ENCODE measurements at regions not wholly inside any gene's neighbourhood (a gene's known extent, or its start where the extent isn't known, plus 50 kb on each side); places are given as distances from the start of the nearest gene placed in this dataset.
"Not testable (repeated sequence)": the region's sequence is repeated elsewhere in the genome, so short reads cannot be mapped to it uniquely, and the experiment has no call there.

DNA sequence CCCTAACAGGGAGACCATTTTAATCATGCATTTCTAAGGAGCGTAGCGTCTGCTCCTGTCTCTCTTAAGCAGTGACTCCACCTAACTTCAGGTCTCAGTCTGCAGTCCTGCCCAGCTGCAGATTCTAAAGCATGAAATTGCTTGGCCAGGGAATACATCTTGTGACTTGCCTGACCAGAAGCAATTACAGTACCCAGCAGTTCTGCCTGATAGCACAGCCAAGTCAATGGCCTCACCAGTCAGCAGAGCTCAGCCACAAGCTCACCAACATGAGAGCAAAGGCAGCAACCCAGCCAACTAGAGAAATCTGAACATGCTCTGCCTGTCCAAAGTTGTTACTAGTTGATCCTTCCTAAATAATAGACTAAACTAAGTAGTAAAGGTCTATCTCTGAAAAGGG lies 2011.9 kb upstream of the PCDH10 start:
- DNase-seq: no peak

DNA sequence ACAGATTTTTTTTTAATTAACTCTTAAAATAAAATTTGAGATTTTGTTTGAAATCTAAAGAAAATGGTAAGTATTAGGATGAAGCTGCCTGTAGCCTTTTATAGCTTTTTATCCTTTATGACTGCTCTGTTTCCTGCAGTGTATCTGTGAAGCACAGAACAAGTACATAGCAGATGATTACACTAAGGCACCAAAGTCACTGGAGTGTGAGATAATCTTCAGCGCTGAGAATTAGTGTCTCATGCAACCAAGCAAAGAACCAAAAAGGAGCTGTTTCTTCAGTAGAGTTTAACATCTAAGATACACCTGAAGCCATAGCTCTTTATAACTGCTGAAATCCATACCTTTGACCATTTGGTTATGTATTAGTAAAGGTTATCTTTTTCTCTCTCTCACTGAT lies 1989.8 kb upstream of the PCDH10 start:
- no peak for DNase-seq

DNA sequence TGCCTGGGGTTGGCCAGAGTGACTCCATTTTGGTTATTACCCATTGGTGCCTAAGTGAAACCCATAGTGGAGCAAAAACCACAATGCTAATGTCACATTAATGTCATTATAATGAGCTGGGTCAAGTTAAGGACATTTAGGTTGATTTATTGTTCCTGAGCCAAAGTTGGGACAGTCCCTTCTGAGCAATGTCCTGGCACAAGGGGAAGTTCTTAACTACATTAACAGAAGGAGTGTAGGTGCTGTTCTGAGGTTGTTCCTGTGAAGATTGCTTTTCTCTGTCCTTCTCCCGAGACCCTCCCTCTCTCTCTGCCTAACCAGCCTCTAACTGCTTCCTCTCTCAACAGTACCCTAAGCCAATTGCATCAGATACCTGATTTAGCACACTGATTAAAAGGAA lies 1956.8 kb upstream of the PCDH10 start:
- DNase-seq: no peak

DNA sequence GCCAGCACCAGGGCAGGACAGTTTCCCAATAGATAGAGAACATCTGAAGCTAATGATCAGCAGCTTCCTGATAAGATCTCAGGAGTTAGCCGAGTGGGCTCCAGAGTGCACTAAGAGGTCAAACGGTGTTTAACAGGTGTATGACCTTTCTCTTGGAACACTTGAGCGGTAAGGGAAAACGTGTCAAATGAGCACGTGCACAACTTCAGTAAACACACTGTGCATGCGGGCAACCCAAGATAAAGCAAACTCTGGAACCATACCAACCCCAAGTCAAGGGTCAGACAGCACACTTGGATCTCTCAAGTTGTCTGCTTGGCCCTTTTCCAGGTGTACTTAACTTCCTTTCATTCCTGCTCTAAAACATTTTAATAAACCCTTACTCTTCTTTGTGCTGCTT lies 1941.5 kb upstream of the PCDH10 start:
- DNase-seq: no peak

DNA sequence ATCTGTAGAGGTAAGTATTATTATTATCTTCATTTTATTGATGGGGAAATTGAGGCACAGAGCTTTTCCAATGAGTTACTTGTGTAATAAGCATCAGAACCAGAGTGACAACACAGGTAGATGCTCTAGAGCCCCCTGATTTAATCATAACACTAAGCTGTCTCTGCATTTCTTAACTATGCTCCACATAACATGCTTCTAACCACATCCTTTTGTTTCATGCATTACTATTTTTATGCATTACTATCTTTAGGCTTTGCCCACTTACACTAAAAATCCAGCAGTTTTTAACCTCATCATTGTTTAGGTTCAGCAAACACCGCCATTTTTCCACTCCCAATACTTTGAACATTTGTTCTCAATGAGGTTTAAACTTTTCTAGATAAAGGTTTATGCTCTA lies 1900.8 kb upstream of the PCDH10 start:
- DNase-seq: no peak

DNA sequence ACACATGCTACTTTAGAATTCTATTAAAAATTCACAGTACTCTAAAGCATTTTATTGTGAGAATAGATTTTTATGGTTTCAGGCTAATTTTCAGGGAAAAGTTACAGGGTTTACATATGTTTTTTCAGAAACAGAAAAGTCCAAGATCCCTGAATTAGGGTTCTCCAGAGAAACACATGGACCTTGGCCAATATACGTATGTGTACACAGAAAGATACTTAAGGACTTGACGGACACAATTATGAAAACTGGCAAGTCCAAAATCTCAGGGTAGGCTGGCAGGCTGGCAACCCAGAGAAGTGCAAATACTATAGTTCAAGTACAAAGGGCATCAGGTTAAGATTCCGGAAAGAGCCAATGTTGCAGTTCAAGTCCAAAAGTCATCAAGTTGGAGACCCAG lies 1897.8 kb upstream of the PCDH10 start:
- DNase-seq: no peak

DNA sequence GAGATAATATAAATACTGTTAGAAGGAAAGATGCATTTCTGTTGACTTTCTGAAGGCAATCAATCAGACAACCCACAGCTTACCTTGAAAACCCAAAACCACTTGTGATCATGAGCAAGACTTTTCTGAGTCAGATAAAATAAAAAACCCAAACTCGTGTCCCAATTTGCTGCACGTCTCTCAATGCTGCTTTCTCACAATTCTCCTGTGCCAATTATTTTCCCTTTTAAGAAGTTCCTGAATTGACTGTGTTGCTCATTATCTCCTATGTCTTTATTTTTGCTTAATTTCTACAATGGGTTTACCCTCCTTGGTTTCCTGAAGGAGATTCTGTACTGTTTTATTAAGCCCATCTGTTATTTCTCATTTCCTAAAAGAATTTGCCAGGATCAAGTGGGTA lies 1891.9 kb upstream of the PCDH10 start:
- no peak for DNase-seq

DNA sequence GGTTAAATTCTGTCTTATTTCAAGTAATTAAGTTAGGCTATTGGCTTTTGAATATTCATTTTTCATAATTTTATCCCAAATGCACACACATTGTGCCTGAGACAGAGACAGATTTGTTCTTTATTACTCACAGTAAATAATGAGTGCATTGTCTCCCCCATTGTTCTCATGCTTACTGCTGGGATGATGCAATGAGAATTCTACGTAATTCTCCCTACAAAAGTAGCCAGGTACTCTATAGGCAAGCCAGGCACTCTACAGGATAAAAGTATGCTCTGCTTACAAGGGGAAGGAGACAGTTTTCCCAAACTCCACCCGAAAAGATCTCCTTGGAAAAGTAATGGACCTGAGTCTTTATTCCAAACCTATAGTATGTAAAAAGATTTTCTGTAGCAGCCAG lies 1890.7 kb upstream of the PCDH10 start:
- DNase-seq: no peak

DNA sequence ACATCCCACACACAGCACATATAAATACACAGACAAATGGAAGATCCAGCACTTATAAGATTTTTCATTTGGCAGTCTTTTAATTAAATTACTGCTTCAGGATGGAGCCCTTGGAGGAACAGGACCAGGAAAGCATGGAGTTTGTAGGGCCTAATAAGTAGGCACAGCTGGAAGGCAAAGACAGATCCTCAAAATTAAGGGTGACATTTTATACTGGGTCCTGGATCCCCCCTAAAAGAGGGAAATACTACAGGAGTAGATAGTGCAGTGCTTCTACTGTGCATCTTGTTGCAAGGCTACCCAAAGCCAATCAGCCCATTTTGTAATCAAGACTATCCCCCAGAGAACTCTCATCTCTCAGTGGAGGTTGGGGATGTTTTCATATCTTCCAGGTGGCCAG lies 1860.7 kb upstream of the PCDH10 start:
- no peak for DNase-seq

DNA sequence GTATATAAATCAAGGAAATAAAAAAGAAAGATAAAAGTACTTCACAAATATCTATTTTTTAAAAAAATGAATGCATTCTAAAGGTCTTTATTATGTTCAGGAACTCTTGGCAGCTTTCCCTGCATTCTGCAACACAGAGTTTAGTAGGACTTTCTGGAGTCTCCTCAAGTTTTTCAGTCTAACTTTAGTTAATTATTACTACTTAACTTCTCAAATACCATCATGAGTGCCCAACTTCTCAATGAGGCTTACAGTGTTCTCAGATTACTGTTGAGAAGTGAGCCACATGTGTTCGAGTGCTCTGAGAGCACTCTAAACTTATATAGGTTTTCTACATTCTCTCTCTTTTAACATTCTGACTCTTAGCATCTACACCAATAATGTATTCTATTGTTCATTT lies 1852.9 kb upstream of the PCDH10 start:
- DNase-seq: no peak

DNA sequence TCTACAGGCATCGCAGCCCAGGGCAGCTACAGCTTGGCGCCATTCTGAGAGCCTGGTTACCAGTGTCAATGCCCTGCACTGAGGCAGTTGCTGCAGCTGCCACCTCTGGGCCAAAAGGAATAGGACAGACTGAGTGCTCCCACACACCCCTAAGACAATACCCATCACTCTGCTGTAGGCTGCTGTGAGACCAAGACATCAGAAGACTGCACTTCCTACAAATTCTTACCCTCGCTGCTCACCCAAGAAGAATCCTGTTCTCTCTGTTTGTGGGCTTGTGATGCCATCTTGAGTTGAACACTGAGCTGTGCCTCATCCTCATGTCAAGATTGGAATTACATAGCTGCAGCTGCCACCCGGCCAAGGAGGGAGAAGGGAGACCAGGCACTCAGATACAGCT lies 1847.0 kb upstream of the PCDH10 start:
- no peak for DNase-seq

DNA sequence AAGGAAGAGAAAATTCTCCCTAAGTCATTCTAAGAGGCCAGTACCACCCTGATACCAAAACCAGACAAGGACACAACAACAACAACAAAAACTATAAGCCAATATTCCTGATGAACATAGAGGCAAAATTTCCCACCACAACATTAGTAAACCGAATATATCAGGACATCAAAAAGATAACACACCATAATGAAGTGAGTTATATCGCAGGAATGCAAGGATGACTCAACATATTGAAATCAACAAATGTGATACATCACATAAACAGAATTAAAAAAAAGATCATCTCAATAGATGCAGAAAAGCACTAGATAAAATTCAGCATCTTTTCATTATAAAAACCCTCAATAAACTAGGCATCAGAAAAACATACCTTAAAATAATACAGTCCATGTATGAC lies 1844.4 kb upstream of the PCDH10 start:
- DNase-seq: no peak

DNA sequence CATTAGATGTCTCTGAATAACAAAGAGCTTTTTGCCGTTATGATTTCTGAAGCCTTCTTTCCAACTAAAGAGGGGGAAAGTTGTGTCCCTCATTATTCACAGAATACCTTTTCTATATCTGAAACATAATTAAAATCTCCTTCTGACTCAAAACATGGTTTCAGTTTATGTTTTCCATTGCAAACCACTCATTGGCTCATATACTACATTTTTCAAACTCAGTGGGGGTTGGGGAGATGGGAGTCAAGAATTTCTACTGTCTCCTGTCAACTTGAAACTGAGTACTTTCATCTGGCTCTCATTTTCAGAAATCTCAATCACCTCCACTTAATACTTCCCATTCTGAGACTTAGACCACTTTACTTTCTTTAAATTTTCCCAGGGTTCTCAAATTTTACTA lies 1839.5 kb upstream of the PCDH10 start:
- DNase-seq: no peak

DNA sequence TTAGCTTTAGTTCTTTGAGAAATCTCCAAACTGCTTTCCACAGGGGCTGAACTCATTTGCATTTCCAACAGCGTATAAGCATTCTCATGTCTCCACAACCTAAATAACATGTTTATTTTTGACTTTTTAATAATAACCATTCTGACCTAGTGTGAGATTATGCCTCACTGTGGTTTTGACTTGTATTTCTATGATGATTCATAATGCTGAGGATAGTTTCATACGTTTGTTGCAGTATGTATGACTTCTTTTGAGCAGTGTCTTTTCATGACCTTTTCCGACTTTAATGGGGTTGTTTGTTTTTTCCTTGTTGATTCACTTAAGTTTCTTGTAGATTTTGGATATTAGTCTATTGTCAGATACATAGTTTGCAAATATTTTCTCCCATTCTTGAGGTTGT lies 1833.0 kb upstream of the PCDH10 start:
- no peak for DNase-seq

DNA sequence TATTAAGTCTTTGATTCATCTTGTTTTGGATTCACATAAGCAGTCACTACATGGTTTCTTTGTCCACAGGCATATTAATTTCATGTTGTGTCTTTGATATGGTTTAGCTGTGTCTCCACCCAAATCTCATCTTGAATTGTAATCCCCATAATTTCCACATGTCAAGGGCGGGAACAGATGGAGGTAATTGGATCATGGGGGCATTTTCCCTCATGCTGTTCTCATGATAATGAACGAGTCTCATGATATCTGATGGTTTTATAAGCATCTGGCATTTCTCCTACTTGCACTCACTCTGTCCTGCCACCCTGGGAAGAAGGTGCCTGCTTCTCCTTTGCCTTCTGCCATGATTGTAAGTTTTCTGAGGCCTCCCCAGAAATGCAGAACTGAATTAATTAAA lies 1811.2 kb upstream of the PCDH10 start:
- no peak for DNase-seq

DNA sequence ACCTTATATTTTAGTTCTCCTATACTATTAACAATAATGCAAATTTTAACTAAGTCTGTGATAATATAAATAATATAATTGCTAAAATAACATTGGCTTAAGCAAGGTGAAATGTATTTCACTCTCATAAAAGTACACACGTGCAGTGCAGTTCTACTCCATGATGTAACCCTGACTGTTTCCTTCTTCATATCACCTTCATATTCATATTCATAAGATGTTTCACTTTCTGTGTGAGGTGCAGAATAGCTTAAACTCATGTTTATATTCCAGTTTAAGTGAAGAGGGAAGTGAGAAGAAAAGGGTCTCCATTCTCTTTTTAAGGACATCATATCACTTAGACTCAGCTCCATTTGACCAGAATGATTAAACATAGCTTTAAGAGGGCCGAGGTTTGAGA lies 1810.0 kb upstream of the PCDH10 start:
- DNase-seq: no peak

DNA sequence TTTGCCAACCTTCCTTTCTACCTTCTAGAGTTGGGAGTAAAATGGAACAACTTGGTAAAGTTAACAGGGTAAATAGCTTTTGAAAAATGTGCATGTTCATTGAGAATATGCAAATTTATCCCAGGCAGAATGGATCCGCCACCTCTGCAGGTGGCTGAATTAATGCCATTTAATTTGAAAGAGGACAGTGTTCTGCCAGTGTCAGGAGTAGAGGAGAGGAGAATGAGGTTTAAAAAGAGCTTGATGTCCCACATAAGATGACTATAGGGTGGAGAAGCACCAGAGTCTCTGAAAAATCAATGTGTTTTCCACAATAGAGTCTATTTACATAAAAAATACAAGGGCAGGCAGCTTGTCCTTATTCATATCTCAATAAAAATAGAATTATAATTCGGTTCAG lies 1804.3 kb upstream of the PCDH10 start:
- no peak for DNase-seq

DNA sequence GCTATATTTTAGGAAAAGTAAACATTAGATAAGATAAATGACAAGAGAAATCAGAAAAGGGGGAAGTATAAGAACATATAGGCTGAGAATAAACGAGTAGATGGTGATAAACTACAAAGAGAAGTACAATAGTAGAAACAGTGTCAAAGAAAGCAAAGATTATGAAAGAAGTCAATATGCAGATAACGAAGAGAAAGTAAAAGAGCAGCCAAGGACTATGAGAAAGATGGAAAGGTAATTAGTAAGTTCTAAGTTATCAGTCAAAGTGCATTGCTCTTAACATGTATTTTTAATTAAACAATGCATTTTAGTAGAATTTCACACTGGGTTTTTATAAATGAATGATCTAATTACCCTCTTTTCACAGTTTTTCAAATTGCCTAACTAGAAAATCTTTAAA lies 1801.3 kb upstream of the PCDH10 start:
- DNase-seq: no peak

DNA sequence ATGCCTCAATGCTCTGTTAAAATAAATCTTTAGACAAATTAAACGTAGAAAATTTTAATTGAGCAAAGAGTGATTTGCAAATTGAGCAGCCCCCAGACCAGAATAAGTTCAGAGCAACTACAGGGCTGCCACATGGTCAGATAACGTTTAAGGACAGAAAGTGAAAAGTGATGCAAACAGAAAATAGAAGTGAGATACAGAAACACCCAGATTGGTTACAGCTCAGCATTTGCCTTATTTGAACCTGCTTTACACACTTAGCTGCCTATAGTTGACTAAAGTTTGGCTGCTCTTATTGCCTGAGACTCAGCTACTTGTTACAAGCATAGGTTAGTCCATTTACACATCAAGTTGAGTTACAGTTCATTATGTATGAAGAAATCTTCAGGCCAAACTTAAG lies 1800.8 kb upstream of the PCDH10 start:
- no peak for DNase-seq

DNA sequence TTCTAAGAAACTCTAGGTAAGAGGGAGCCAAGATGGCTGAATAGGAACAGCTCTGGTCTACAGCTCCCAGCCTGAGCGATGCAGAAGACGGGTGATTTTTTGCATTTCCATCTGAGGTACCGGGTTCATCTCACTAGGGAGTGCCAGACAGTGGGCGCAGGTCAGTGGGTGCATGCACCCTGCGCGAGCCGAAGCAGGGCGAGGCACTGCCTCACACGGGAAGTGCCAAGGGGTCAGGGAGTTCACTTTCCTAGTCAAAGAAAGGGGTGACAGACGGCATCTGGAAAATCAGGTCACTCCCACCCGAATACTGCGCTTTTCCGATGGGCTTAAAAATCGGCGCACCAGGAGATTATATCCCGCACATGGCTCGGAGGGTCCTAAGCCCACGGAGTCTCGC lies 1796.7 kb upstream of the PCDH10 start:
- not testable (repeated sequence) for DNase-seq

DNA sequence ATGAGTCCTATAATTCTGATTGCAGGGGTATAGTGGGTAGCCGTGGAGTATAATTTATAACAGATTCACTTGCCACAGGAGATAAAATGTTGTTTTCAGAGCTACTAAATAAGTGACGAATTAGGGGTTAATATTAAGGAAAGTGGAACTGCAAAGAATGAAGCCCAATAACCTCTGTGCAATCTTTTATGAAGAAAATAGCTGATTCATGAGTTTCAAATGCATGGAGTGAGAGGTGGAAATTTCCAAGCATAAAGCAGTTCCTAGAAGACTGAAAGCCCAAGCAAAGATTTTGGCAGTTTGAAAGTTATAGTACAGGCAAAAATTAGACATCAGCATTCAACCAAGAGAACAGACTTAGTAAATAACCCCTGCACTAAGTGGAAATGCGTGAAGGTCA lies 1782.4 kb upstream of the PCDH10 start:
- DNase-seq: no peak

DNA sequence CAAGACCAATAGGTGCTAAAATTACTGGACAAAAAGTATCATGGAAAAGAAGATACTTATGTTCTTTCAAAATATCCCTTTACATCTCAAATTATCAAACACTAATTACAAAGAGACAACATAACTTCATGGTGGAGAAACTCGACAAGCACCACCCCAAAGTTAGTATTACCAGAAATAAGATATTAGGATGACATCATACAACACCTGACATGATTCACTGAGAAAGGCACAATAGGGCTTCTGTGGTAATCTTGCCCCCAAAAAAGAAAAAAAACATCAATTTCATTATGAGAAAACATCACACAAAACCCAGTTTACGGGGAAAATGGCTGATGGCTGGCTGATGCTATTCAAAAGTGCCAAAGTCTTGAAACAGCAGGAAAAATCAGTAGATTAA lies 1781.7 kb upstream of the PCDH10 start:
- DNase-seq: no peak

DNA sequence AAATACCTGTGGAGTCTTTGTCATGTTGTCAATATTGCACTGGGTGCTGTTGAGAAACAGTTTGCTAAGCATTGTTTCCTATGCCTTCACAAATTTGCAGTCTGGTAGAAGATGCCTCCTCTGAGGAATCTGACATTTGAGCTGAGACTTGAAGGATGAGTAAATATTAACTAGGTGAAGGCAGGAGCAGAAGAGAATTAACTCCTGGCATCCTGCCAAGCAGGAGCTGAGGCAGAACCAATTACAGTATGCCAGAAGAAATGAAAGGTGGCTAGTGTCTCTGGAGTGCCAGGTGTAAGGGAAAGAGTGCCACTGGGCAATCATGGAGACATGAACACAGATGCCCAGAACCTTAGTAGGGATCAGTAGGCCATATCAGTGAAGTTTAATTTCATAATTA lies 1778.2 kb upstream of the PCDH10 start:
- no peak for DNase-seq

DNA sequence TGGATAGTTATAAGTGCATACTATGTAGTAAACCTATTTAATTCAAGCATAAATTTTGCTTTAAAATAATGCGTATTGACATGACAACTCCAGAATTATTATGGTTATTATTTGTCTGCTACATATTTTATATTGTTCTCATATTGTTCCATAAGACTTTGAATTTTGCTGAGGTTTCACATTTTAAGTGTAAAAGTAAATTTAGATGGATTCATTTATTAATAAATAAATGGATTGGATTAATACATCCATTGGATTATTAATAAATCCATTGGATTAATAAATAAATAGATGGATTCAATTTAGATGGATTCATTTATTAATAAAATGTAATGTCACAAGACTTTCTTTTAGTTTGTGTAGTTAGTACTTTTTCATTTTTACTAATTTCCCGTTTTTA lies 1768.0 kb upstream of the PCDH10 start:
- DNase-seq: no peak

DNA sequence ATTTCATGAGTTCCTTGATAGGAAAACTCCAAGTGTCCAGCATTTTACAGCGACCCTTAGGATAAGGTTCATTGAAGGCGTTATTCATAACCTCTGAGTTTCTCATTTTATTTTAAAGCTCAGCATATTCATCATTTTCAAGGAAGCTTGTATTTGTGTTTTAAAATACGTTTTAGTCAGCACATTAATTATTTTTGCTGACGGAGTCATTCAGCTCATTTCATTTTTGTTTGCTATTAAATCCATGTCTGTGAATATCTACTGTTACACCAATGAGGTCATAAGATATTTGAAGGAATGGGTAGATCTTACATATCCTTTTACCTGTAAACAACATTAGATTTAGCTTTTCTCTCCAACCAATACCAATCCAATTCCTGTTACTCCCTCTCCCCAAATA lies 1766.3 kb upstream of the PCDH10 start:
- DNase-seq: no peak

DNA sequence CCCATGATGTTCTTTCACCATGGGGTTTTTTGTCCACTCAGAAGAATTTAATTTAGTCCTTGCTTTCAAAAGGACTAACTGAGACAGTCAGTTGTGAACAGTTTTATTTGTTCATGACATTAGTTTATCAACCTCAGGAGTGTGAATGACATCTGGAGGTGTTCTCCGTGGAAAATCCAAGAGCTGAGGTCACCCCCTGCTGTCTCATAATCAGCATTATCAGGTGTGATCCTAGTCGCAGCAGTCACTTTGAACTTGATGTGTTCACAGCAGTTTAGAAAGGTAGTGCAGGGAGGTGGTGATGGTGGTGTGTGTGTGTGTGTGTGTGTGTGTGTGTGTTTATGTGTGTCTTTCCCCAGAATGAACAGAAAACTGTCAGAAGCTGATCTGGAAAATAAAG lies 1760.8 kb upstream of the PCDH10 start:
- DNase-seq: no peak

DNA sequence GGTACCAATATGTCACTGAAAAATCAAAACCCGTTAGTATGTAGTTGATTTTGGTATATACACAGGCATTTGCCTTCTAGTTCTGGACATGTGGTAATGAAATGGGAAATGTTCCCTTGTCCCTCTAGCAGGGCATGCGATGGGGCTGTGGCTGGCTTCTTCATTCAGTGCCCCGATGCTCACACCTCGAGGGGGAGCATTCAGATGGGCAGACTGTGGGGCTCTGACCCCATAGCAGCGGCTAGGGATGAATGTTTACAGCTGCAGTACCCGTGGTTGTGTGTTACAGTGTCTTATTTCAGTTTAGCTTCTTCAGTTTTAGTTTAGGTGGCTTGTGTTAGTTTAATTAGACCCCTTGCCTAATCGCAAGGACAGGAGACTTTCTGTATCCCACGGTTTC lies 1741.0 kb upstream of the PCDH10 start:
- no peak for DNase-seq

Data from NCI-H2227 treated with DMSO at 0.1 percent for 48 hours (cell line).